ENCODE measurements at regions not wholly inside any gene's neighbourhood (a gene's known extent, or its start where the extent isn't known, plus 50 kb on each side); places are given as distances from the start of the nearest gene placed in this dataset.

DNA sequence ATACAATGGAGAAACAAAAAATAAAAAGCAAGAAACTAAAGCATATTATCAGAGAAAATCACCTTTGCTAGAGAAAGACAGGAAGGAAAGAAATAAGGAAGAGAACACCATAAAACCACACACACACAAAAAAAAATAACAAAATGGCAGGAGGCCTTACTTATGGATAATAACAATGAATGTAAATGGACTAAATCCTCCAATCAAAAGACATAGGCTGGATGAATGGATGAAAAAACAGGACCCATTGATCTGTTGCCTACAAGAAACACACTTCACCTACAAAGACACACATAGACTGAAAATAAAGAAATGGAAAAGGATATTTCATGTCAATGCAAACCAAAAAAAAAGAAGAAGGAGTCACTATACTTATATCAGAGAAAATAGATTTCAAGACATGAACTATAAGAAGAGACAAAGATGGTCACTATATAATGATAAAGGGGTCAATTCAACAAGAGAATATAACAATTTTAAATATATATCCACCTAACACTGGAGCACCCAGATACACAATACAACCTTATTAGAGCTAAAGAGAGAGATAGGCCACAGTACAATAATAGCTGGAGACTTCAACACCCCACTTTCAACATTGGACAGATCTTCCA, 693.6 kb downstream of the HACE1 start:
- no peak for FAIRE-seq
- CTCF ChIA-PET = no interaction called here
- TF ChIP-seq HDAC6 (IDR thresholded peaks at IDR 0.05; ENCODE audit: unreplicated experiment) (no peak), NBN (IDR thresholded peaks at IDR 0.05) (no peak), ZBED1 (IDR thresholded peaks at IDR 0.05; ENCODE audit: borderline replicate concordance) (no peak), POLR2AphosphoS5 (IDR thresholded peaks at IDR 0.05; ENCODE audit: low read length) (no peak), SPI1 (IDR thresholded peaks at IDR 0.05; ENCODE audit: borderline replicate concordance, insufficient read depth, low read depth, low read length) (no peak), KLF5 (IDR thresholded peaks at IDR 0.05; ENCODE audit: partially characterized antibody) (no peak), LARP7 (IDR thresholded peaks at IDR 0.05) (no peak), MYC (IDR thresholded peaks at IDR 0.05; ENCODE audit: insufficient read depth, insufficient read length, insufficient replicate concordance, low read length, severe bottlenecking) (no peak), NR2C2 (IDR thresholded peaks at IDR 0.05; ENCODE audit: borderline replicate concordance, control insufficient read depth, insufficient read length, low read depth) (no peak), SUZ12 (IDR thresholded peaks at IDR 0.05; ENCODE audit: unreplicated experiment) (no peak), SMAD1 (IDR thresholded peaks at IDR 0.05; ENCODE audit: low read depth, partially characterized antibody) (no peak), RAD21 (IDR thresholded peaks at IDR 0.05; ENCODE audit: insufficient read depth, low read depth, low read length) (no peak), NRF1 (conservative IDR thresholded peaks at IDR 0.05; ENCODE audit: low read depth, low read length) (no peak), RUNX3 (IDR thresholded peaks at IDR 0.05; ENCODE audit: low read length) (no peak)
- TF ChIP-seq, protein P1, sequence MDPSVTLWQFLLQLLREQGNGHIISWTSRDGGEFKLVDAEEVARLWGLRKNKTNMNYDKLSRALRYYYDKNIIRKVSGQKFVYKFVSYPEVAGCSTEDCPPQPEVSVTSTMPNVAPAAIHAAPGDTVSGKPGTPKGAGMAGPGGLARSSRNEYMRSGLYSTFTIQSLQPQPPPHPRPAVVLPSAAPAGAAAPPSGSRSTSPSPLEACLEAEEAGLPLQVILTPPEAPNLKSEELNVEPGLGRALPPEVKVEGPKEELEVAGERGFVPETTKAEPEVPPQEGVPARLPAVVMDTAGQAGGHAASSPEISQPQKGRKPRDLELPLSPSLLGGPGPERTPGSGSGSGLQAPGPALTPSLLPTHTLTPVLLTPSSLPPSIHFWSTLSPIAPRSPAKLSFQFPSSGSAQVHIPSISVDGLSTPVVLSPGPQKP (IDR thresholded peaks at IDR 0.05; ENCODE audit: low read depth, low read length) = no peak
- TF ChIP-seq, protein P2, sequence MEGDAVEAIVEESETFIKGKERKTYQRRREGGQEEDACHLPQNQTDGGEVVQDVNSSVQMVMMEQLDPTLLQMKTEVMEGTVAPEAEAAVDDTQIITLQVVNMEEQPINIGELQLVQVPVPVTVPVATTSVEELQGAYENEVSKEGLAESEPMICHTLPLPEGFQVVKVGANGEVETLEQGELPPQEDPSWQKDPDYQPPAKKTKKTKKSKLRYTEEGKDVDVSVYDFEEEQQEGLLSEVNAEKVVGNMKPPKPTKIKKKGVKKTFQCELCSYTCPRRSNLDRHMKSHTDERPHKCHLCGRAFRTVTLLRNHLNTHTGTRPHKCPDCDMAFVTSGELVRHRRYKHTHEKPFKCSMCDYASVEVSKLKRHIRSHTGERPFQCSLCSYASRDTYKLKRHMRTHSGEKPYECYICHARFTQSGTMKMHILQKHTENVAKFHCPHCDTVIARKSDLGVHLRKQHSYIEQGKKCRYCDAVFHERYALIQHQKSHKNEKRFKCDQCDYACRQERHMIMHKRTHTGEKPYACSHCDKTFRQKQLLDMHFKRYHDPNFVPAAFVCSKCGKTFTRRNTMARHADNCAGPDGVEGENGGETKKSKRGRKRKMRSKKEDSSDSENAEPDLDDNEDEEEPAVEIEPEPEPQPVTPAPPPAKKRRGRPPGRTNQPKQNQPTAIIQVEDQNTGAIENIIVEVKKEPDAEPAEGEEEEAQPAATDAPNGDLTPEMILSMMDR (IDR thresholded peaks at IDR 0.05 in 2 of 3, conservative IDR thresholded peaks at IDR 0.05 in 1 of 3; ENCODE audit: control insufficient read depth in 2 of 3, extremely low read depth in 1 of 3, insufficient read depth in 1 of 3, low read depth in 3 of 3, low read length in 3 of 3) = no peak
- TF ChIP-seq, protein P3, sequence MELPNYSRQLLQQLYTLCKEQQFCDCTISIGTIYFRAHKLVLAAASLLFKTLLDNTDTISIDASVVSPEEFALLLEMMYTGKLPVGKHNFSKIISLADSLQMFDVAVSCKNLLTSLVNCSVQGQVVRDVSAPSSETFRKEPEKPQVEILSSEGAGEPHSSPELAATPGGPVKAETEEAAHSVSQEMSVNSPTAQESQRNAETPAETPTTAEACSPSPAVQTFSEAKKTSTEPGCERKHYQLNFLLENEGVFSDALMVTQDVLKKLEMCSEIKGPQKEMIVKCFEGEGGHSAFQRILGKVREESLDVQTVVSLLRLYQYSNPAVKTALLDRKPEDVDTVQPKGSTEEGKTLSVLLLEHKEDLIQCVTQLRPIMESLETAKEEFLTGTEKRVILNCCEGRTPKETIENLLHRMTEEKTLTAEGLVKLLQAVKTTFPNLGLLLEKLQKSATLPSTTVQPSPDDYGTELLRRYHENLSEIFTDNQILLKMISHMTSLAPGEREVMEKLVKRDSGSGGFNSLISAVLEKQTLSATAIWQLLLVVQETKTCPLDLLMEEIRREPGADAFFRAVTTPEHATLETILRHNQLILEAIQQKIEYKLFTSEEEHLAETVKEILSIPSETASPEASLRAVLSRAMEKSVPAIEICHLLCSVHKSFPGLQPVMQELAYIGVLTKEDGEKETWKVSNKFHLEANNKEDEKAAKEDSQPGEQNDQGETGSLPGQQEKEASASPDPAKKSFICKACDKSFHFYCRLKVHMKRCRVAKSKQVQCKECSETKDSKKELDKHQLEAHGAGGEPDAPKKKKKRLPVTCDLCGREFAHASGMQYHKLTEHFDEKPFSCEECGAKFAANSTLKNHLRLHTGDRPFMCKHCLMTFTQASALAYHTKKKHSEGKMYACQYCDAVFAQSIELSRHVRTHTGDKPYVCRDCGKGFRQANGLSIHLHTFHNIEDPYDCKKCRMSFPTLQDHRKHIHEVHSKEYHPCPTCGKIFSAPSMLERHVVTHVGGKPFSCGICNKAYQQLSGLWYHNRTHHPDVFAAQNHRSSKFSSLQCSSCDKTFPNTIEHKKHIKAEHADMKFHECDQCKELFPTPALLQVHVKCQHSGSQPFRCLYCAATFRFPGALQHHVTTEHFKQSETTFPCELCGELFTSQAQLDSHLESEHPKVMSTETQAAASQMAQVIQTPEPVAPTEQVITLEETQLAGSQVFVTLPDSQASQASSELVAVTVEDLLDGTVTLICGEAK (IDR thresholded peaks at IDR 0.05; ENCODE audit: borderline replicate concordance) = no peak
- TF ChIP-seq, protein P4, sequence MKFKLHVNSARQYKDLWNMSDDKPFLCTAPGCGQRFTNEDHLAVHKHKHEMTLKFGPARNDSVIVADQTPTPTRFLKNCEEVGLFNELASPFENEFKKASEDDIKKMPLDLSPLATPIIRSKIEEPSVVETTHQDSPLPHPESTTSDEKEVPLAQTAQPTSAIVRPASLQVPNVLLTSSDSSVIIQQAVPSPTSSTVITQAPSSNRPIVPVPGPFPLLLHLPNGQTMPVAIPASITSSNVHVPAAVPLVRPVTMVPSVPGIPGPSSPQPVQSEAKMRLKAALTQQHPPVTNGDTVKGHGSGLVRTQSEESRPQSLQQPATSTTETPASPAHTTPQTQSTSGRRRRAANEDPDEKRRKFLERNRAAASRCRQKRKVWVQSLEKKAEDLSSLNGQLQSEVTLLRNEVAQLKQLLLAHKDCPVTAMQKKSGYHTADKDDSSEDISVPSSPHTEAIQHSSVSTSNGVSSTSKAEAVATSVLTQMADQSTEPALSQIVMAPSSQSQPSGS (IDR thresholded peaks at IDR 0.05; ENCODE audit: low read length) = no peak

More for the DNA sequence above, 693.6 kb downstream of the HACE1 start:
- Histone ChIP-seq H3K4me1 (ENCODE audit: control insufficient read depth, insufficient read depth, low read length) (no peaks in the 10 kb centered on the region), H3K4me3 (no peak overlapping the region), H3K9me3 (replicated peaks; ENCODE audit: control insufficient read depth, insufficient read depth, low read length) (no peaks in the 10 kb centered on the region), H2AFZ (ENCODE audit: control insufficient read depth, low read depth, low read length) (no peak overlapping the region), H3K9ac (ENCODE audit: control insufficient read depth, insufficient read depth, low read length) (no peak overlapping the region), H3K4me2 (ENCODE audit: control insufficient read depth, insufficient read depth) (no peak overlapping the region), H3K27ac (ENCODE audit: control insufficient read depth, insufficient read depth) (no peak overlapping the region), H3K36me3 (ENCODE audit: control insufficient read depth in 2 of 2, insufficient read depth in 2 of 2, low read length in 1 of 2) (no peaks in the 10 kb centered on the region), H4K20me1 (ENCODE audit: control insufficient read depth, insufficient read depth) (no peaks in the 10 kb centered on the region), H3K79me2 (ENCODE audit: control insufficient read depth, insufficient read depth, low read length) (no peaks in the 10 kb centered on the region), H3K27me3 (replicated peaks in 1 of 2; ENCODE audit: control insufficient read depth in 2 of 2, insufficient read depth in 2 of 2, low read length in 1 of 2) (no peaks in the 10 kb centered on the region)
- ChIA-PET SMC1A (ENCODE audit: uncharacterized antibody, unreplicated experiment) (no interaction called here), POLR2A (no interaction called here), RAD21 (ENCODE audit: unreplicated experiment) (no interaction called here)
- no peak for DNase-seq (ENCODE audit: low read depth, low spot score)
- intact Hi-C loops (cut with micrococcal nuclease; ENCODE audit: unreplicated experiment) (no loop called here), in situ Hi-C loops (cut with MboI) (no loop called here)
- no peak for ATAC-seq
- BruUV-seq (replicated peaks) = no TSS peak
